ENCODE measurements at regions not wholly inside any gene's neighbourhood (a gene's known extent, or its start where the extent isn't known, plus 50 kb on each side); places are given as distances from the start of the nearest gene placed in this dataset.

- TF ChIP-seq FOS (IDR thresholded peaks at IDR 0.05; ENCODE audit: low read depth, low read length) (no peak), CTCF (conservative IDR thresholded peaks at IDR 0.05; ENCODE audit: low read depth, low read length) (no peak), POLR2A (IDR thresholded peaks at IDR 0.05; ENCODE audit: low read depth, low read length) (no peak), MAFK (IDR thresholded peaks at IDR 0.05; ENCODE audit: low read depth, low read length) (no peak), CEBPB (IDR thresholded peaks at IDR 0.05; ENCODE audit: low read depth, low read length) (no peak), BHLHE40 (IDR thresholded peaks at IDR 0.05; ENCODE audit: low read depth, low read length) (no peak), SMC3 (IDR thresholded peaks at IDR 0.05; ENCODE audit: low read depth, low read length) (no peak), MAZ (IDR thresholded peaks at IDR 0.05; ENCODE audit: borderline replicate concordance, low read depth, low read length) (no peak), MXI1 (IDR thresholded peaks at IDR 0.05; ENCODE audit: borderline replicate concordance, low read depth, low read length) (no peak), RAD21 (IDR thresholded peaks at IDR 0.05; ENCODE audit: low read length) (no peak), USF2 (IDR thresholded peaks at IDR 0.05; ENCODE audit: low read depth, low read length) (no peak)
Measured at GRCh38 chr13:48590141-48590901, 57.4 kb upstream of the RCBTB2 start.
